ENCODE measurements at regions not wholly inside any gene's neighbourhood (a gene's known extent, or its start where the extent isn't known, plus 50 kb on each side); places are given as distances from the start of the nearest gene placed in this dataset.
A peak's percentile ranks its signal among the peaks of the same experiment; 100 is the strongest.

DNA sequence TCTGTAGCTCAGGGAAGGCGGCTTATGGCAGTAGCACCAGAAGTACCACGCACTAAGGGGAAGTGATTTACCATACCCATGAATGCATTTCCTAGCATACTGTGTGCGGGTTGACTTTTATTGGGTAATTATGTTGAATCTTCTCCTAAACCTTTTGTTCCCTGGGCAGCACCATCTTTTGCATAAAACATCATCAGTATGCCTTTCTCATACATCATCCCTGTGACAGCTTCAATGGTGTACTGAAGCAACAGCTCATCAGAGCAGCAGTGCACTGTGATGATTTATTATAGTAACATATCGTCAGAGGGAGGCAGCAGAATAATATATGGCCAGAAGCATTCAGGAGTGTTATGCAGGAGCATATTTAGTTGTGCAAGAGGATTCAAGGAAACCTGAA, 204.9 kb downstream of the CDH7 start:
- TF ChIP-seq POLR2AphosphoS5 (IDR thresholded peaks at IDR 0.05; ENCODE audit: borderline replicate concordance, low read depth, low read length), result peak; percentile 51; the same call in 1 of the 2 replicates
- no peak for TF ChIP-seq EZH2 (IDR thresholded peaks at IDR 0.05)
- peak; percentile 11 for TF ChIP-seq FOXP2 (optimal IDR thresholded peaks at IDR 0.05; ENCODE audit: control extremely low read depth, extremely low read length, insufficient read depth)
